Superior temporal gyrus (tissue), 1 donor: ENCODE measurements at regions not wholly inside any gene's neighbourhood (a gene's known extent, or its start where the extent isn't known, plus 50 kb on each side); places are given as distances from the start of the nearest gene placed in this dataset.
A peak's percentile ranks its signal among the peaks of the same experiment; 100 is the strongest.

Source experiments
- DNase-seq: peaks from one replicate; pipeline ENCODE4 v3.0.0-alpha.2; 2016; ENCODE audit errors: extremely low spot score

GRCh38 chr10:85542152-85542551 is 824.4 kb downstream of the GRID1 start:
- DNase-seq, result no peak

- DNase-seq, result no peak
Measured at GRCh38 chr10:85542936-85543730, 823.5 kb downstream of the GRID1 start.

- no peak for DNase-seq
Measured at GRCh38 chr10:85544956-85545355, 821.6 kb downstream of the GRID1 start.

- DNase-seq, result no peak
Measured at GRCh38 chr10:85545874-85546273, 820.7 kb downstream of the GRID1 start.

GRCh38 chr10:85547460-85548023 is 819.1 kb downstream of the GRID1 start:
- no peak for DNase-seq

- DNase-seq, result peak; percentile 92
Measured at GRCh38 chr10:85548034-85548433, 818.6 kb downstream of the GRID1 start.
